SK-N-SH (cell line): ENCODE measurements at regions not wholly inside any gene's neighbourhood (a gene's known extent, or its start where the extent isn't known, plus 50 kb on each side); places are given as distances from the start of the nearest gene placed in this dataset.
"Not testable (repeated sequence)": the region's sequence is repeated elsewhere in the genome, so short reads cannot be mapped to it uniquely, and the experiment has no call there.

Experiments used
- CTCF ChIA-PET: fragments of 300-600, 350-600 bp; formaldehyde crosslinking; extraction: SDS; loops from one replicate; lab custom pipeline; 2021; lab: Yijun Ruan, JAX
- POLR2A ChIA-PET: fragments of 350-600 bp; sonication (Branson Sonifier 250); formaldehyde crosslinking; extraction: SDS; loops from one replicate; lab custom pipeline; 2020; ENCODE audit warnings: antibody characterized with exemption, inconsistent platforms; lab: Yijun Ruan, JAX
- DNase-seq: peaks from one replicate; pipeline ENCODE4 v3.0.0; 2012
- H2AFZ ChIP-seq: fragments of 200-600 bp; sonication (generic); 2 replicates; pipeline ENCODE4 v1.8.1; 2016; ENCODE audit warnings: antibody characterized with exemption, mild to moderate bottlenecking, low read depth
- H3F3A ChIP-seq: fragments of 200-600 bp; sonication (generic); replicated peaks from 2 replicates; pipeline ENCODE3; 2016; ENCODE audit warnings: antibody characterized with exemption, mild to moderate bottlenecking; ENCODE audit not compliant: insufficient read depth
- H3K27ac ChIP-seq, 2 experiments: fragments of 200-500 bp in 1 of 2; fragments of 200-600 bp in 1 of 2; sonication (Bioruptor generic) in 1 of 2; sonication (generic), shearing (Covaris generic) in 1 of 2; 2 replicates each; pipeline versions ENCODE4 v1.5.1 to v1.6.1; 2014 to 2016; ENCODE audit warnings: low read depth in 2 of 2, inconsistent platforms in 1 of 2, low read length in 1 of 2, mild to moderate bottlenecking in 1 of 2, mixed read lengths in 1 of 2
- H3K27me3 ChIP-seq: fragments of 200-600 bp; sonication (generic), shearing (Covaris generic); 2 replicates; pipeline ENCODE4 v1.6.1; 2016; ENCODE audit warnings: mixed run types; ENCODE audit not compliant: insufficient read depth
- H3K36me3 ChIP-seq, 2 experiments: fragments of 200-500 bp in 1 of 2; fragments of 200-600 bp in 1 of 2; sonication (Bioruptor generic) in 1 of 2; sonication (generic) in 1 of 2; replicated peaks in 1 of 2; 2 replicates each; pipeline versions ENCODE3 to v1.5.1; 2014 to 2016; ENCODE audit warnings: low read length in 1 of 2, mild to moderate bottlenecking in 1 of 2; ENCODE audit not compliant: insufficient read depth in 2 of 2, control insufficient read depth in 1 of 2
- H3K4me1 ChIP-seq, 2 experiments: fragments of 200-500 bp in 1 of 2; fragments of 200-600 bp in 1 of 2; sonication (Bioruptor generic) in 1 of 2; sonication (generic), shearing (Covaris generic) in 1 of 2; 2 replicates each; pipeline versions ENCODE4 v1.5.1 to v1.6.1; 2014 to 2016; ENCODE audit warnings: low read depth in 1 of 2, low read length in 1 of 2, mixed run types in 1 of 2; ENCODE audit not compliant: insufficient read depth in 2 of 2, control insufficient read depth in 1 of 2
- H3K4me2 ChIP-seq: fragments of 200-600 bp; sonication (generic), shearing (Covaris generic); 2 replicates; pipeline ENCODE4 v1.6.1; 2017; ENCODE audit warnings: mixed run types
- H3K4me3 ChIP-seq, 2 experiments: fragments of 200-500 bp in 1 of 2; fragments of 200-600 bp in 1 of 2; sonication (Bioruptor generic) in 1 of 2; sonication (generic), shearing (Covaris generic) in 1 of 2; 2 replicates each; pipeline versions ENCODE4 v1.5.1 to v1.8.1; 2014 to 2016; ENCODE audit warnings: low read depth in 2 of 2, inconsistent platforms in 1 of 2, low read length in 1 of 2, mild to moderate bottlenecking in 1 of 2, mixed read lengths in 1 of 2, moderate library complexity in 1 of 2
- H3K79me2 ChIP-seq: fragments of 200-600 bp; sonication (generic); 2 replicates; pipeline ENCODE4 v1.8.1; 2017; ENCODE audit warnings: mild to moderate bottlenecking; ENCODE audit not compliant: insufficient read depth
- H3K9ac ChIP-seq: fragments of 200-600 bp; sonication (generic); 2 replicates; pipeline ENCODE4 v1.6.1; 2017; ENCODE audit warnings: mixed run types
- H3K9me2 ChIP-seq: fragments of 200-600 bp; sonication (generic); 2 replicates; pipeline ENCODE4 v1.6.1; 2017; ENCODE audit warnings: mixed run types
- H3K9me3 ChIP-seq: fragments of 200-600 bp; sonication (generic); 2 replicates; pipeline ENCODE4 v1.6.1; 2017; ENCODE audit warnings: mixed run types, mild to moderate bottlenecking, moderate library complexity
- H4K20me1 ChIP-seq: fragments of 200-600 bp; sonication (generic); 2 replicates; pipeline ENCODE4 v1.6.1; 2017; ENCODE audit warnings: mild to moderate bottlenecking, mixed run types; ENCODE audit not compliant: insufficient read depth
- ELF1 ChIP-seq: IDR thresholded peaks from 2 replicates; pipeline ENCODE4 v1.4.0; 2012
- EP300 ChIP-seq, 2 experiments: IDR thresholded peaks; 2 replicates each; pipeline versions ENCODE4 v1.4.0 to v1.6.1; 2012; ENCODE audit warnings: borderline replicate concordance in 1 of 2, low read depth in 1 of 2, low read length in 1 of 2
- GABPA ChIP-seq: IDR thresholded peaks from 2 replicates; pipeline ENCODE4 v1.4.0; 2012; ENCODE audit warnings: low read depth, mild to moderate bottlenecking
- GATA2 ChIP-seq: sonication (generic); formaldehyde crosslinking; IDR thresholded peaks from 2 replicates; pipeline ENCODE4 v1.5.0; 2020; ENCODE audit warnings: mild to moderate bottlenecking, missing genetic modification reagents
- IRF3 ChIP-seq: fragments of 150-350 bp; IDR thresholded peaks from 2 replicates; pipeline ENCODE4 v1.6.1; 2016; ENCODE audit warnings: mild to moderate bottlenecking, low read depth, low read length
- MXI1 ChIP-seq: IDR thresholded peaks from 2 replicates; pipeline ENCODE4 v1.6.1; 2012; ENCODE audit warnings: mild to moderate bottlenecking, low read depth, low read length, improper control_type of control experiment
- NFIC ChIP-seq: IDR thresholded peaks from 2 replicates; pipeline ENCODE4 v1.4.0; 2012; ENCODE audit warnings: borderline replicate concordance
- NRF1 ChIP-seq: IDR thresholded peaks from 2 replicates; pipeline ENCODE4 v1.6.1; 2012; ENCODE audit warnings: low read depth, mild to moderate bottlenecking, low read length
- PBX3 ChIP-seq: IDR thresholded peaks from 2 replicates; pipeline ENCODE4; 2012
- POLR2AphosphoS5 ChIP-seq: IDR thresholded peaks from 2 replicates; pipeline ENCODE4 v1.6.1; 2012; ENCODE audit warnings: low read depth, low read length
- RAD21 ChIP-seq: IDR thresholded peaks from 2 replicates; pipeline ENCODE4 v1.6.1; 2012; ENCODE audit warnings: mild to moderate bottlenecking, low read length
- RFX5 ChIP-seq: IDR thresholded peaks from 2 replicates; pipeline ENCODE4 v1.6.1; 2012; ENCODE audit warnings: mild to moderate bottlenecking, improper control_type of control experiment, low read length
- TAF1 ChIP-seq: IDR thresholded peaks from 2 replicates; pipeline ENCODE4 v1.6.1; 2012; ENCODE audit warnings: low read depth, mild to moderate bottlenecking, low read length, moderate library complexity, borderline replicate concordance
- USF2 ChIP-seq: fragments of 150-350 bp; IDR thresholded peaks from 2 replicates; pipeline ENCODE4 v1.6.1; 2017; ENCODE audit warnings: antibody characterized with exemption, low read length, low read depth, borderline replicate concordance
- WGBS: methylation state at CpG from one replicate; pipeline ENCODE4 v1.1.6; 2017; ENCODE audit warnings: low lambda C conversion rate; 5-methylcytosine and 5-hydroxymethylcytosine counted together
- TF ChIP-seq, protein P1 (sequence below): fragments of 200-600 bp; sonication (generic); IDR thresholded peaks from 2 replicates; pipeline ENCODE4 v1.6.1; 2017; ENCODE audit warnings: antibody characterized with exemption, mild to moderate bottlenecking, moderate library complexity

DNA sequence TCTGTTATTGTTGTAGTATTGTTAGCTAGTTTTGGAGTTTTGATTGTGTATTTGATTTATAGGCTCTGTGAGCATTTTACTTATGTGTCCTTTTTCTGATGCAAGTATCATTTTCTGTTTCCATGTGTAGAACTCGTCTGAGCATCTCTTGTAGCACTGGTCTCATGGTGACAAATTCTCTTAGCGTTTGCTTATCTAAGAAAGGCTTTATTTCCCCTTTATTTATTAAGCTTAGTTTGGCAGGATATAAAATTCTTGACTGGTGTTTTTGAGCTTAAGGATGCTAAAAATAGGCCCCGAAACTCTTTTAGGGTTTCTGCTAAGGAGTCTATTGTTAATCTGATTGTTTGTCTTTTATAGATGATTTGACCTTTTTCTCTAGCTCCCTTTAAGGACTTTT lies 57.6 kb upstream of the THUMPD2 start:
- no peak overlapping the region for H3K4me3 ChIP-seq
- CTCF ChIA-PET, result no interaction called here
- no peak overlapping the region for H3K9ac ChIP-seq
- 0 out of 2 replicates have a peak, but pooled peaks cover 14% of the 10 kb centered on the region for H3K9me3 ChIP-seq
- no peaks in the 10 kb centered on the region for H3K79me2 ChIP-seq
- H3K4me1 ChIP-seq, result no peaks in the 10 kb centered on the region
- H3K4me2 ChIP-seq, result no peak overlapping the region
- TF ChIP-seq NFIC (no peak), EP300 (IDR thresholded peaks at IDR 0.05; ENCODE audit: borderline replicate concordance in 1 of 2, low read depth in 1 of 2, low read length in 1 of 2) (no peak), IRF3 (no peak), USF2 (no peak), PBX3 (no peak), TAF1 (no peak), GABPA (no peak), POLR2AphosphoS5 (no peak), MXI1 (no peak), RAD21 (no peak), ELF1 (no peak)
- TF ChIP-seq, protein P1, sequence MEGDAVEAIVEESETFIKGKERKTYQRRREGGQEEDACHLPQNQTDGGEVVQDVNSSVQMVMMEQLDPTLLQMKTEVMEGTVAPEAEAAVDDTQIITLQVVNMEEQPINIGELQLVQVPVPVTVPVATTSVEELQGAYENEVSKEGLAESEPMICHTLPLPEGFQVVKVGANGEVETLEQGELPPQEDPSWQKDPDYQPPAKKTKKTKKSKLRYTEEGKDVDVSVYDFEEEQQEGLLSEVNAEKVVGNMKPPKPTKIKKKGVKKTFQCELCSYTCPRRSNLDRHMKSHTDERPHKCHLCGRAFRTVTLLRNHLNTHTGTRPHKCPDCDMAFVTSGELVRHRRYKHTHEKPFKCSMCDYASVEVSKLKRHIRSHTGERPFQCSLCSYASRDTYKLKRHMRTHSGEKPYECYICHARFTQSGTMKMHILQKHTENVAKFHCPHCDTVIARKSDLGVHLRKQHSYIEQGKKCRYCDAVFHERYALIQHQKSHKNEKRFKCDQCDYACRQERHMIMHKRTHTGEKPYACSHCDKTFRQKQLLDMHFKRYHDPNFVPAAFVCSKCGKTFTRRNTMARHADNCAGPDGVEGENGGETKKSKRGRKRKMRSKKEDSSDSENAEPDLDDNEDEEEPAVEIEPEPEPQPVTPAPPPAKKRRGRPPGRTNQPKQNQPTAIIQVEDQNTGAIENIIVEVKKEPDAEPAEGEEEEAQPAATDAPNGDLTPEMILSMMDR, result no peak
- H4K20me1 ChIP-seq, result no peaks in the 10 kb centered on the region
- H2AFZ ChIP-seq, result no peak overlapping the region
- POLR2A ChIA-PET, result no interaction called here
- no peaks in the 10 kb centered on the region for H3K36me3 ChIP-seq
- no peaks in the 10 kb centered on the region for H3F3A ChIP-seq
- WGBS, result 36% methylated on average over 3 of the region's 3 CpGs
- H3K9me2 ChIP-seq, result no peaks in the 10 kb centered on the region
- no peak for DNase-seq
- no peak overlapping the region for H3K27ac ChIP-seq
- H3K27me3 ChIP-seq, result no peaks in the 10 kb centered on the region

DNA sequence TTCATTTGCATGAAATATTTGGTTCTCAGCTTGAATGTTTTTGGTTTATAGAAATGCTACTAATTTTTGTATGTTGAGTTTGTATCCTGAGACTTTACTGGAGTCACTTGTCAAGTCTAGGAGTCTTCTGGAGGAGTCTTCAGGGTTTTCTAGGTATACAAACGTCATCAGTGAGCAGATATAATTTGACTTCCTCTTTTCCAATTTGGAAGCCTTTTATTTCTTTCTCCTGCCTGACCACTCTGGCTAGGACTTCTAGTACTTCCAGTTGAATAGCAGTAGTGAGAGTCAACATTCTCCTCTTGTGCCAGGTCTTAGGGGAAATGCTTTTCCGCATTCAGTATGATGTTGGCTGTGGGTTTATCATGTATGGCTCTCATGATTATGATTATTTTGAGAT lies 55.4 kb upstream of the THUMPD2 start:
- Histone ChIP-seq H3K36me3 (no peaks in the 10 kb centered on the region), H3K27me3 (no peaks in the 10 kb centered on the region), H4K20me1 (no peaks in the 10 kb centered on the region), H3K79me2 (no peaks in the 10 kb centered on the region), H3K4me2 (no peak overlapping the region), H3K4me1 (no peaks in the 10 kb centered on the region), H3K9me3 (0 out of 2 replicates have a peak, but pooled peaks cover 14% of the 10 kb centered on the region), H3K4me3 (no peak overlapping the region), H3K9ac (no peak overlapping the region), H2AFZ (no peak overlapping the region), H3K9me2 (no peaks in the 10 kb centered on the region)
- ChIA-PET POLR2A (no interaction called here), CTCF (no interaction called here)
- DNase-seq, result no peak
- no peak for TF ChIP-seq EP300 (IDR thresholded peaks at IDR 0.05; ENCODE audit: borderline replicate concordance in 1 of 2, low read depth in 1 of 2, low read length in 1 of 2)
- TF ChIP-seq RFX5, result no peak
- TF ChIP-seq USF2, result no peak
- no peak for TF ChIP-seq NFIC
- TF ChIP-seq MXI1, result no peak
- no peak for TF ChIP-seq NRF1
- no peak for TF ChIP-seq GATA2
- TF ChIP-seq, all 33 proteins: peak for 0
- WGBS, result 54% methylated on average over 2 of the region's 2 CpGs
- Histone ChIP-seq H3K27ac (no peak overlapping the region), H3F3A (no peaks in the 10 kb centered on the region)

GRCh38 chr2:39830610-39831009 lies 51.6 kb upstream of the THUMPD2 start:
- H3K9me3 ChIP-seq, H3K4me1 ChIP-seq, CTCF ChIA-PET, POLR2A ChIA-PET, H3K9ac ChIP-seq, H3K79me2 ChIP-seq, H3K27me3 ChIP-seq, H3K4me2 ChIP-seq, H4K20me1 ChIP-seq, DNase-seq, H3F3A ChIP-seq, H3K4me3 ChIP-seq, H3K36me3 ChIP-seq, H3K27ac ChIP-seq, H2AFZ ChIP-seq, H3K9me2 ChIP-seq: not testable (repeated sequence)
- 40% methylated on average over 2 of the region's 4 CpGs for WGBS
